Activated T-cell treated with anti-CD3 and anti-CD28 coated beads, Interleukin-2, amount 50 U/mL, for 1 hour (primary cell): ENCODE measurements at regions not wholly inside any gene's neighbourhood (a gene's known extent, or its start where the extent isn't known, plus 50 kb on each side); places are given as distances from the start of the nearest gene placed in this dataset.

Experiments used
- DNase-seq: peaks from one replicate; pipeline ENCODE4 v3.0.0-alpha.2; 2020

- no peak for DNase-seq
Measured at GRCh38 chr7:25854059-25854458, 297.9 kb upstream of the NFE2L3 start.

GRCh38 chr7:25854608-25855497, 297.1 kb upstream of the NFE2L3 start:
- no peak for DNase-seq

- DNase-seq = no peak
Measured at GRCh38 chr7:25855854-25856782, 295.9 kb upstream of the NFE2L3 start.

GRCh38 chr7:25857376-25858067, 294.5 kb upstream of the NFE2L3 start:
- DNase-seq = no peak

- DNase-seq = no peak
Measured at GRCh38 chr7:25858200-25858524, 293.8 kb upstream of the NFE2L3 start.

GRCh38 chr7:25858525-25859411, 293.2 kb upstream of the NFE2L3 start:
- DNase-seq = no peak

GRCh38 chr7:25859412-25860274, 292.4 kb upstream of the NFE2L3 start:
- DNase-seq = no peak

- DNase-seq = peak; percentile 27
Measured at GRCh38 chr7:25860275-25861163, 291.5 kb upstream of the NFE2L3 start.

- no peak for DNase-seq
Measured at GRCh38 chr7:25861164-25861496, 290.9 kb upstream of the NFE2L3 start.

- no peak for DNase-seq
Measured at GRCh38 chr7:25861601-25862260, 290.3 kb upstream of the NFE2L3 start.

GRCh38 chr7:25862261-25863004, 289.6 kb upstream of the NFE2L3 start:
- peak; percentile 67 for DNase-seq

GRCh38 chr7:25863005-25863728, 288.8 kb upstream of the NFE2L3 start:
- DNase-seq = no peak

- no peak for DNase-seq
Measured at GRCh38 chr7:25863729-25864110, 288.3 kb upstream of the NFE2L3 start.

GRCh38 chr7:25864511-25864910, 287.5 kb upstream of the NFE2L3 start:
- DNase-seq = no peak

- no peak for DNase-seq
Measured at GRCh38 chr7:25864943-25865751, 286.9 kb upstream of the NFE2L3 start.

GRCh38 chr7:25868509-25868908, 283.5 kb upstream of the NFE2L3 start:
- DNase-seq = no peak

- DNase-seq = no peak
Measured at GRCh38 chr7:25870574-25870973, 281.4 kb upstream of the NFE2L3 start.
